HG03095 (cell line): ENCODE measurements at regions not wholly inside any gene's neighbourhood (a gene's known extent, or its start where the extent isn't known, plus 50 kb on each side); places are given as distances from the start of the nearest gene placed in this dataset.

ENCODE experiments used
- ATAC-seq: cut with Tn5 transposase; IDR thresholded peaks from one replicate; pipeline ENCODE4 v1.9.1; 2021; ENCODE audit warnings: moderate library complexity; ENCODE audit not compliant: unreplicated experiment

DNA sequence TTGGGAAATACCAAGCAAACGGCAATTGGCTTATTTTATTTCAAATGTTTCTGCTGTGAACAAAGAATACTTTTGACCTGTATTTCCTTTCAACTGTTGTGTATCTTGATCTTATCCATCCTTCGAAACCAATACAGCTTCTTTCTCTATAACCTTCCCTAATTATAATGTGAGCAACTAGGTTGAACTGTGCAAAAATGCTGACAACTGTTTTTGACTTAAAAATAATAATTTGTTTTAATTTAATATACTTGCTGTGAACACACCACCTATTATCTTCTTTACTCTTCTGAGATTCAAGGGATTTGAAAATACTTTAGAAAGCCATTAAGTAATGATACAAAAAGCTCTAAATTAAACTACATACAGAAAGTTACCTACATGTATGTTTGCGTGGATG is 682.5 kb upstream of the CCDC179 start:
- no peak for ATAC-seq

DNA sequence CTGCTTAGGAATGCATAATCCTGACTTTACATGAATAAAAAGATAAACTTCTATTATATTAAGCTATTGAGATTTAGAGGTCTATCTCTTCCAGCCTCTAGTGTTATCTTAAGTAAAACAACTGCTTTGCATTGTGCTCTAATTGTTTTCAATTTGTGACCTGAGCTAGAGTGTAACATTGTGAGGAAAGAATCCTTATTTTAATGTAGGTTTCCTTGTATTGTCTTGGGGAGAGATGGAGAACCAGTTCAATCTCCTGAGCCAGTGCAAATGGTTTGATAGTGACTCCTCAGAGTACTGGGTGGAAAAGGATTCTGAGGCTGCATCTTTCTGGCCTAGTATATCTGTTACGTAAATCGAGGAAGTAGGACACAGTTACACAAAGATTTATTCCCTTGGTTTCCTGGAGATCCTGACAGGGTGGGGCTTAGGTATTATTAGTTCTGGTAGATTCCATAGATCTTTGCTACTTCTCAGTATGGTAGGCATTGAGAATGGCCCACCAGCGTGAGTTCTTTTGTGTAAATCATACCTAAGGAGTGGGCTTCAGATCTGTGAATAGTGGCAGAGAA is 683.5 kb upstream of the CCDC179 start:
- no peak for ATAC-seq

DNA sequence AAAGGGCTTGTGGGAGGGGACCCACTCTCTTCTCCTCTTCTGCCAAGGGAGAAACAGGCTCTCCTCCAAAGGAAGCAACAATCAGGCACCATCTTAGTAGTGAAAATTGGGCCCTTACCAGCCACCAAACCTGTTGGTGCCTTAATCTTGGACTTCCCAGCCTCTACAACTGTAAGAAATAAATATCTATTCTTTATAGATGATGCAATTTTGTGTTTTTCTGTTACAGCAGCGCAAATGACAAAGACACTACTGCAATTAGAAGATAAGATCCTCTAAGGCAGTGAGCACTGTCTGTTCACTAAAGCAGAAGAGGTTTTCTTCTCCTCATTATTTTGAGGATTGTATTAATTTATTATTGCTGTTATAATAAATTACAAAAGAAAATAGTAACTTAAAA is 691.4 kb upstream of the CCDC179 start:
- no peak for ATAC-seq

DNA sequence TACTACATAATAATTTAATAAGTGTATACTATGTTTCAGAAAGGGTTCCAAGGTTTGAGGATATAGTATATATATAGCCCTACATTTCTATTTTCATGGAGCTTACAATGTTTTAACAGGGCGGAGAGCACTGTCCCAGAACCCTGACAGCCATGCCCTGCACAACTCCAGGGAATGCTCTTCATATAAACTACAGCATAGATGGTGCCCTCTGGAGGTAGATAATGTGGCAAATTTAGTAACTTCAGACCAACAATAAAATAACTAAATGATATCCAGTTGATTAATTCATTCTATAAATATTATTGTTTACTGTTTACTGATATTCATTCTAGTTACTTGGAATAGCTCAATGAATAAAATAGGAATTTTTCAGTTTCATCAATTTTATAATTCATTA is 693.7 kb upstream of the CCDC179 start:
- ATAC-seq = no peak

DNA sequence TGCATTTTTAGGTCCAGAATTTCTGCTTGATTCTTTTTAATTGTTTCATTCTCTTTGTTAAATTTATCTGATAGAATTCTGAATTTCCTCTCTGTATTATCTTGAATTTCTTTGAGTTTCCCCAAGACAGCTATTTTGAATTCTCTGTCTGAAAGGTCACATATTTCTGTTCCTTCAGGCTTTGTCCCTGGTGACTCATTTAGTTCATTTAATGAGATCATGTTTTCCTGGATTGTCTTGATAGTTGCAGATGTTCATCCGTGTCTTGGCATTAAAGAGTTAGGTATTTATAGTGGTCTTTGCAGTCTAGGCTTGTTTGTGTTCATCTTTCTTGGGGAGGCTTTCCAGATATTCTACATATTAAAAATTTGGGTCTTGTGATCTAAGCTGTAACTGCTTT is 694.8 kb upstream of the CCDC179 start:
- ATAC-seq = no peak

DNA sequence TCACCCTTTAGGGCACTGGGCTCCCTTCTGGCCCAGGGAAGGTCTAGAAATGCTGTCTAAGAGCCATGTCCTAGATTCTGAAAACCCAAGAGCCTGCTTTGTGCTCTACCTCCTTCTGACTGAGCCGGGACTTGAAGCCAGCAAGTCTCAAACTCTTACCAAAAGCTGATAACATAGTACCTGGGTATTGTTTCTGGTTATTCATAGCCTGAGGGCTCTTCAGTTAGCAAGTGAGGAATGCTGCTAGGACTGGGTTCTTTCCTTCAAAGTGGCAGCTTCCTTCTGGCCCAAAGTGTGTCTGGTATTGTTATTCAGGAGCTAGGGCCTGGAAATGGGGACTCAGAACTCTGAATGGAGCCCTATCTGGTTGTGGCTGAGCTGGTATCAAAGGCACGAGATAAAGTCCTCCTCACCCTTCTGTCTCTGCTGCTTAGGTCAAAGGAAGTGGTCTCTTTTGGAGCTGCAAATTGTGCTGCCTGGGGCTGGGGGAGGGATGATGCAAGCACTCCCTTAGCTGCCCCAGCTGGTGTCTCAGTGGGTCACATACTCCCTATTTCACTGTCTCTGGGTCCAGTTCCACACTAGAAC is 696.0 kb upstream of the CCDC179 start:
- no peak for ATAC-seq

DNA sequence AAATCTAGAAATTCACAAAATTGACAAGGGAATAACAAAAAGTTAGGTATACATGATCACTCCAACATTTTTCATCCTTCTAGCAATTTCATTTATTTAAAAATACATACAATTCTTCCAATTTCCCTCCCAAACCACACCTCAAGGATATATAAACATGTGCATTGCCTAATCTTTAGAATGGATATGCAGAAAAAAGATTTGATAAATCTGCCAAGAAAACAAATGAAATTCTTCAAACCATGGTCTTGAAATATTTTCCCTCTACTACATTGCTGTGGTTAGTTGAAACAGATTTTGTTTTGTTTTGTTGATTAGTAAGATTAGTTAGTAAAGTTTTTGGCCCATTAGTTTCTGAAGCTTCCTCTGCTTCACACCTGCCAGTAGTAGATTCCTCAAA is 703.3 kb upstream of the CCDC179 start:
- no peak for ATAC-seq

DNA sequence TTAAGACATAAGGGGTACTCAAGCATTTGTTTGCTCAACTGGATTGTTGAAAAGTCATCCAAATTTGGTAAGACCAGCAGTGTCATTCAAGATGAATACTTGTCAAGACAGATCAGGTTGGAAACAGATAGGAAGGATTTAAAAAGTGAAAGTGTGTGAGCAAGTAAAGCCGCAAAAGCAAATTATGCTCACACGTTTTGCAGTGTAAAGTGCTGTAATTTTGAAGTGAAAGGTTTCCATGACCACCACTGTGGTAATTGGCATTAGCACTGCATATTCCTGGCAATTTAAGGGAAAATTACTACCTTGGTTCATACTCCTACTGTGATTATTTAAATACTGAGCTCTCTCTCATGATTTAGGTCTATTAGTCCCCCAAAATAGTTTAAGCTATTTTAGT is 704.1 kb upstream of the CCDC179 start:
- ATAC-seq = no peak

DNA sequence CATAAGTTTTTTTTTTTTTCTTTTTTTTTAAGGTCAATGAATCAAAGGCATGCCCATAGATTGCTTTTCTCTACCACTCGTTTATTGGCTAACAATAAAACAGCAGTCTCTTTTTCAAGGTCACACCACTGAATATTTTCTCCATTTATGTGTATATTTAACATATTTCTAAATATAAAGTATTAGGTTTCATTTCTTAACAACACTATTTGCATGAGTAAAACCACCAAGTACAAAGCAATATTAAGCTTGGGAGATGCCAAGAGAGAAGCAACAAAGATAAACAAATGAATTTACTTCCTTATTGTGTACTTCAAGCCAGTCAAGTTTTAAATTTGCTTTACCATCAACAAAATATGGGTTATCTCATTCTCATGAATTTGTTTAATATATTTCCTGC is 708.9 kb upstream of the CCDC179 start:
- no peak for ATAC-seq

DNA sequence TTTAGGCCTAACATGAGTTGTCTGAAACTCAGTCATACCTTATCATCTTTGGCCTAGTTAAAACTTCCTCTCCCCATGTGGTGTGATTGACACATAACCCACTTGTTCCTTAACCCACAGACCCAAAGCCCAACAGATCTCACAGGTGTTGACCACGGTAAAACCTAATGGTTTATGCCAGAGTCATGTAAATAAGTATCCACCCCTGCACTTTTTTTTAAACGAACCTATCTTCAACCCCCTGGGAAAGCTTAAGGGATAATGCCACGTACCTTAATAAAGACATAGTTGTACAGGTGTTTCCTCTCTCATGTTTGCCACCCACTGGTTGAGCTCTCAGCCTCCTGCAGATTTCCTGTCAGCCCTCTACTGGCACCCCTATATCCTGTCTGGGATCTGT is 709.3 kb upstream of the CCDC179 start:
- ATAC-seq = no peak

DNA sequence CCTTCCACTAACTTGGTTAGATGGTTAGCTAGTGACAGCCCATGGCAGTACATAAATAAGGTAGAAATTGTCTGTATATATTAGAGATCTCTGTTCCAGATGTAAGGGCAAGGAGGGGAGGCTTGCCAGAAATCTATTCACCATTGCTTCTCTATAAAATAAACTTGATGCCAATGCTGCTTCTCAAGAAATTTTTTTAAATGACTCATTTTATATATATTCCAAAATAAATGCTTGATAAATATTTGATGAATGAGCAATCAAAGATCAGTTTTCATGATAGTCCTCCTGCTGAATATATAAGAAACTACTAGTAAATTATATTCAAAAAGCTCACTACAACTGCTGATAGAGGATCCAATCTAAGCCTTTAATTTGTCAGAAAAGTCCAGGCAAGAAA is 710.6 kb upstream of the CCDC179 start:
- no peak for ATAC-seq

DNA sequence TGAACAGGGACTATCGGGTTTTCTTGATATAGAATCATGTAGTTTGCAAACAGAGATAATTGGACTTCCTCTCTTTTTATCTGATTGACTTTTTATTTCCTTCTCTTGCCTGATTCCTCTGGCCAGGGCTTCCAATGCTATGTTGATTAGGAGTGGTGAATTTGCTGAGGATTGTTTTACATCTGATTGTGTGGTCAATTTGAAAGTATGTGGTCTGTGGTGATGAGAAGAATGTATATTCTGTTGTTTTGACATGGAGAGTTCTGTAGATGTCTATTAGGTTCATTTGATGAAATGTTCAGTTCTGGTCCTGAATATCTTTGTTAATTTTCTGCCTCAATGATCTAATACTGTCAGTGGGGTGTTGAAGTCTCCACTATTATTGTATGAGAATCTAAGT is 713.2 kb upstream of the CCDC179 start:
- ATAC-seq = no peak

DNA sequence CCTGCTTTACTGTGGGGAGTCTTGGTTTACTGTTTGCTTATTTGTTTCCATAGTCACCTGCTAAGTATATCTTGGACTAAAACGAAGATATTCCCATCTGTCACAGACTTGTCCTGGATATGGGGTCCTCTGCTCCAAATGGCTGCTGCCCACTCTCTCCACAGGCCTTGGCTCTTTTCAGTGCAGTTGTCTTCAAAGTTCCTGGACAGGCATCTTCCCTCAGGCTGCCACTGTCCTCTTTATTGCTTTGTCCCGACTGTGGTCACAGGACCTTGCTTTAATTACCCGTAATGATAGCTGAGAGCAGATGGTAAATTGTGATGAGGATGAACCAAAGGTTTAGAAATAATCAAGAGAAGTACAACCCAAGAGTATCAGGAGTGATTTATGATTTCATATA is 713.9 kb upstream of the CCDC179 start:
- ATAC-seq = no peak

DNA sequence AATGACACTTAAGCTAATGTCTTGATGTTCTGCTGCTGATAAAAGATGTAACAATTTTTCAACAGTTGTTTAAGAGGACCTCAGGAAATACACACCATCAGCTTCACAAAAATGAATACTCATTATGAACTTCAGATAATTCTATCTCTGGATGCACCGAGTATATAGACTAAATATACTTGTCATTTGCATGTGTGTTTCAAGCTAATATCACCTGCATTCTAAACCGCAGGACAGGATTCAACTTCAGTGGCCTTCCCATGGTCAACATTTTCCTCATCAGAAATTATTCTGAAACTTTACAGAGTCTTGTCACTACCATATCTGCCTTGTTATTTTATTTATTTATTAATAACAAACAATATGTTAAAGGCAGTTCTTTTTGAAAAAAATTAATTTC is 717.0 kb upstream of the CCDC179 start:
- ATAC-seq = no peak

DNA sequence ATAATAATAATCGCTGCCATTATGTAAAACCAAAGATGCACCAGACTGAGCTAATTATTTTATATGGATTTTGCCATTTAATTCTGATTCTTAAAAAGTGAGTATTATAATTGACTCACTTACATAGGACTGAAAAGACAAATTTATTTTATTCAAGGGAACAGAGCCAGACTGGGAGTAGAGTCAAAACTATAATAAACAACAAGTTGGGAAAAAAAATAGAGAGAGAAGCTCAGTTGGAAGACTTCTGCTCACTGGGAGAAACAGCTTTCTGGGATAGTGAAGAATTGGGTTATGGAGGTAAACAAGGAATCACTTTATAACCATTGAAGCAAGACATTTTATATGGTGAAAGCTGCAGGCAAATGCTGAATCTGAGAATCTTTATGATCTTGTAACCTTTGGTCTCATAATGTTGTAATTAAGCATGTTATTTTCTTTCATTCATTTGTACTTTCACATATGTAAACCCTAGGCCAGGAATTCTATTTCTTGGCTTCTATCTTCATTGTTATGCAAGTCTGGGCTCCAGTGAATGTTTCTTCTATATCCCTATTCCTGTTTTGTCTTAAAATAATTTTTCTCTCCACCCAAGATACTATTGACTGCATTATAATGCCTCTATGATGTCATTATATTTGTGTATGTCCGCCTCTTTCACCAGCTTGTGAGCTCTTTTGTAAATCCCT is 725.3 kb upstream of the CCDC179 start:
- no peak for ATAC-seq

DNA sequence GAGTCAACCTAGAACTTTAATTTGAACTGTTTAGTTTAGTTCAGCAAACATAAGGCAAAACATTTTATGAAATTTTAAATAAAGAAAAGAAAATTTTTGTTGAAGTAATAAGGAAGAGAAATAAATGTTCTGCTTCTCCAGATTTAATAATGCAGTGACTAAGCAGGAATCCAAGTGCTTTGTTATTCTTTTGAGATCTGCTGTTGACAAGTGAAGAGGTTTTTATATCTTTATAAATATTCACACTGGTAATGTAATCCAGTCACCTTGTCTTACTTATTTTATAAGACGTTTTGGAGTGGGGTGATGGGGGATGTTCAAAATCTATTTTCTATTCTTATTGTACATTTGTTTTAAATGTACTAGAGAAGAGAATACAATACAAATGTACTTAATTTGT is 725.9 kb upstream of the CCDC179 start:
- no peak for ATAC-seq

DNA sequence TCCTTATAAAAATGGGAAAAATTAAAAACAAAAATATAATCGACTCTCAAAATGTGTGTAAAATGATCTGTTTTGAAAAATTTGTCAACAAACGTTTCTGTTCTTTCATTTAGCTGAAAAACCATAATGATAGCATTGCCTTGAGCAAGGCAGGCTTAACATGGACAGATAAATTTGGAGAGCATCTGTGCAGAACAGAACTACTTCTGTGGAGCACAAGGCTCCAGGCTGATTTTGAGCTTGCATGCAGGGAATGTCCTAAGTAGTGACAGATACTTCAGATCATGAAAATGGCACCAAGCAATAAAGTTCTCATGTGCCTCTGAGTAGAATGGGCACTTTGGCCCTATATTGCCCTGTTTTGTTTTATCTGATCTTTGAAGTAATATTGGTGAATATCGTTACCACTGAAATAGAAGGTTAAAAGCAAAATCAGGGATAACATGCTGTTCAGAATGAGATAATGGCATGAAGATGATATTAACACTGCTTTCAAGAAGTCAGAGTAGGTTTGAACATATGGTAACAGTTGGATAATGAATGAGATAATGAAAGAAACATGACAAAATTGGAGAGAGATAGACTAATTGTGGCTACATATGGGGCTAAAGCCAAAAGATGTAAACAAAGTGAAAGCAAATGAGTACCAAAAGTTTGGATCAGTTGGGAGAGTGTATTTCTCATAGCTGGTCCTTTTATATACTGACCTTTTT is 730.5 kb upstream of the CCDC179 start:
- no peak for ATAC-seq

DNA sequence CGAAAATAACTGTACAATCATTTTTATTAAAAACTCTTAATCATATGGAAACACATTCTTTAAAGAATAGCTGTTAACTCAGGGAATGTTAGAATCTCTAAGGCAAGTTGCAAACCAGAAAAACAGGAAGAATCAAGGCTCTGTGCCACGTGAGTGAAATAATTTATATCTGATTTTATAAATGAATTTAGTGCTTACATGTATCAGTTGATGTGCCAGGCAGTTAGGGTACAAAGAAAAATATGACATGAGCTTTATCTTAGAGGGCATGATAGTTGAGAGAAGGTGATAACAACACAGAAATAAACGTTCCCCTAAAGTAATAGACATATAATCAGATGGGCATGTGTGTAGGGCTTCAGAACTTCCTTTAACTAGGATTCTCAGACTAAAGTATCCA is 734.5 kb upstream of the CCDC179 start:
- ATAC-seq = no peak

DNA sequence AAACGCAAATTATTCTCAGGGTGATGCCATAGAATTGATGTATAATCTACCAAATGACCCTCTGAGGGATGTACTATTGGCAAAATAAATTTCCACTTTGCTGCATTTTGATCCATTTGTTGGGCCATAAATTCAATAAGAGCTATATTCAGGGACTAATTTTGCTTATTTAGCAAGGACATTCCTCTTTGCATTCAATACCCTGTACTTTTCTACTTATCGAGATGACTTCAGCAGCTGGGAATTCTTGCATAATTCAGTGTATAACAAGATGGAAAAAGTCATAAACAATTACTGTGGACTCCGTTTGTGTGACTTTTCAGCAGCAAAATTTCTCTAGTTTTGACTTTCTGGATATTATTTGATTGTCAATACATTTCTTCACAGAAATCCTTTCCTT is 744.7 kb upstream of the CCDC179 start:
- no peak for ATAC-seq

DNA sequence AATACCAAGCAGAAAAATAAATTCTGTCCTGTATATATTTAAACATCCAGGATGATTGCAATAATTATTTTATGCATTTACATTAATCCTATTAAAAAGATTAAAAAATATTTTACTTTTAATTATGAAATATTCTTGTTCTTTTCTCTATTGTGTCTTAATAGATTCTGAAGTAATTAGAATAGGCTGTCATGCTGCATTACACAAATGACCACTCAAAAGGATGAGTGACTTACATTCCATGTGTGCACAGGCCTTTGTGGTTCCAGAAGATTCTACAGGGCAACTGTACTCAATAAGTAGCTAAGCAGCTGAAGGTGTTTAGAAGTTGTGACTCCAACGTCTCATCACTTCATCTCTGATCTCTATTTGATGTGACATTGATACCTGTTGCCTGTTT is 745.9 kb upstream of the CCDC179 start:
- no peak for ATAC-seq

DNA sequence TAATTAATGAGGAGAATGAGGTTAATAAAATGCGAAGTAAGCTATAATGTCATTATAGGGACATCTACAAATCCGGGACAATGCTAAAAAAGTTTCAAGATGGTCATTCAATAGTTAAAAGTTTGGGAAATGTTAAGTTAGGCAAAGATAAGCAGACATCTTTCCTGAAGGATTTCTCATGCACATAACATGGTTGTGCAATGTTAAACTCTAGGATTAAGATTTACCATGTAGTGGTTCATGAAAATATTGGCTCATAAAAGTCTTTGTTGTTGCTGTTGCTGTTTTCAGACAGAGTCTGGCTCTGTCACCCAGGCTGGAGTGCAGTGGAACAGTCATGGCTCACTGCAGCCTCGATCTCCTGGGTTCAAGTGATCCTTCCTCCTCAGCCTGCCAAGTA is 751.5 kb upstream of the CCDC179 start:
- ATAC-seq = no peak

DNA sequence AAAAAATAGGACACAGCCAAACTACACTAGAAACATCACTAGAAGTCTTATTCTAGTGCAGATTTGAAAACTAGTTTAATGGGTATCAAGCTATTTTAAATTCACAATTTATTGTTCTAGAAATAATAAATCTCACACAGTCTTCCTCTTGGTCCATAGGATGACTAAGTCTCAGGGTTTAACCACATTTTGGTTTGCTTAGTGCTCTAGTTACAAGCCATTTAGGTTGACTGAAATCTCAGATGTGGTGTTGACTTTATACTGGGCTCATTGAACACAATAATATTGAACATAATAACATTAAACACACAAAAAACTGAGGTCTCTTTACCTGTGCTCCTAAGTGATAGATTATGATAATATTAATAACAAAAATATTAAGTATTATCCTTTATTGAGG is 760.3 kb upstream of the CCDC179 start:
- ATAC-seq = no peak
